Caki2 (cell line): ENCODE measurements at regions not wholly inside any gene's neighbourhood (a gene's known extent, or its start where the extent isn't known, plus 50 kb on each side); places are given as distances from the start of the nearest gene placed in this dataset.

Experiments
- DNase-seq: peaks from one replicate; pipeline ENCODE4 v3.0.0-alpha.2; 2015; ENCODE audit warnings: low read depth
- in situ Hi-C: cut with HindIII; loops from 2 replicates; pipeline ENCODE4 v1.10.0; 2016; ENCODE audit warnings: low sequenced_read_pairs, low pct_unique_long_range_greater_than_20kb, mixed read lengths

DNA sequence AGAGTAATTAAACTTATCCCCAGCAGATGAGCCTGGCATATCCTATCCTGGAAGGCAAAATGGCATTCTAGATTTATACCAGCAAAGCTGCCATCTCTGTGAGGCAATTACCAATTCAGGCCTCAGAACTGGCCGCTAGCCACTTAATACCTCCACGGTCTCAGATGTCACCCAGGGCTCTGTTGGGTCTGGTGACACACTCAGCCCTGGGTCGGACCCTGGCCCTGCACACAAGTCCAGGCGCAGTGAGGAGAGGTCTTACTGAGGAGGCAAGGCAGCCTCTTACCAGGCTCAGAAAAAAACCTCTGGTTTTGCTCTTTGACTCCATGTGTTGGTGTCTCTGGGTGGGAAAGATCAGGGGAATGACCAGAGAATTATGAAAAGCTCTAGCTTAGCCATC is 186.6 kb downstream of the EMX2 start:
- no peak for DNase-seq
- in situ Hi-C loops = no loop called here

DNA sequence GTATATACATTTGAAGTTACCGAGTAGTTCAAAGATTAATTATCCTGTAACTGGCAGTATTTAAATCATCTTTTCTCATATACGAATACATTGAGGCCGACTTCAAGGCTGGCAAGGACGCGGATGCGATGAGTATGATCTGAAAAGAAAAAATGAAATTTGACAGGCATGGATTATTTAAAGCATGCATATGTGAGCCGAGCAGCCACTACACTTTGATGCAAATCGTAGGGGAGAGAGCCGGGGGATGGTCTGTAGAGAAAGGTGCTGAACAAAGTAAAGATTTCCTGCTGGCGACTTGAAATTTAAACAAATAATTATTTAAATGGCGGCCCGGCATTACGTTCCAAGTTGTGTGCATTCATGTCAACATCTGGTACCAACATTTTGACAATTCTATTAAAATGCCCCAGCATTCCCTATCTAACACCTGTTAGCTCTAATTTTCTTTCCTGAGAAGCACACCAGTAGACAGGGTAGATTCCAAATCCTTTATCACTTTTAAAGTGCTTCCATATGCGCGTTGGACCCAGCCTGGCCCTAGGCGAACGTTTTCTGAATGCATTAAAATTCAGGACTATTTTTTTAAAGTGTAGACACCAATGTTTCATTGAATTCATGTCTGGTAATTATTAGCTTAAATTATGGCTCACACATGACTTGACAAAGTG is 188.7 kb downstream of the EMX2 start:
- in situ Hi-C loops = no loop called here
- DNase-seq = no peak

DNA sequence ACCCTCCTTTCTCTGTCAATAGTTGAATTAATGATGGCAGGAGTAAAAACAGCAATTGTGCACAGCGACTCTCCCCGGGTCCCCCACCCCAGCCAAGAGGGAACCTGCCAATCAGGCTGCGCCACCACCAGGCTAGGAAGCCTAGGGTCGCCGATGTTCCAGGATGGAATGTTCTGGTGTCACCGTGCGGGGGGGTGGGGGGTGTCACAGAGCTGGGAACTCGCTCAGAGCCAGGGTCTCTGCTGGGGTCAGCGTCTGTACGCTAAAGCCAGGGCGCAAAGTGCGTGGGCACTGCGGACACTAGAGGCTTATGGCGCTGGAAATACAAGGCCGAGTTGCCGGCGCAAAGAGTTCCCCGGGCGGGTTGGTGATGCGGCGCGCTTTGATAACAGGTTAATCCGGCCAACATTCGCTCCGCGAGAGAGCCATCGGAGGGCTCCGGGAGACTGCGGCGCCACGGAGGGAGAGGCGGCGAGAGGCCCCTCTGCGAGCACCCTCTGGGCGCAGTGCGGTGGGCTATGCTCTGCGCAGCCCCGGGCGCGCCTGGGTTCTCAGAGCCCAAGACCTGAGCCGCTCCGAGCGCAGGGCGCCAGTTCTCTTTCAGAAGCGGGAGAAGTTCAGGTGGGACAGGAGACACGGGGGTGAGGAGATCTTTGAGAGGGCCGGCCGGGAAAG is 192.3 kb downstream of the EMX2 start:
- DNase-seq = no peak
- in situ Hi-C loops = no loop called here

DNA sequence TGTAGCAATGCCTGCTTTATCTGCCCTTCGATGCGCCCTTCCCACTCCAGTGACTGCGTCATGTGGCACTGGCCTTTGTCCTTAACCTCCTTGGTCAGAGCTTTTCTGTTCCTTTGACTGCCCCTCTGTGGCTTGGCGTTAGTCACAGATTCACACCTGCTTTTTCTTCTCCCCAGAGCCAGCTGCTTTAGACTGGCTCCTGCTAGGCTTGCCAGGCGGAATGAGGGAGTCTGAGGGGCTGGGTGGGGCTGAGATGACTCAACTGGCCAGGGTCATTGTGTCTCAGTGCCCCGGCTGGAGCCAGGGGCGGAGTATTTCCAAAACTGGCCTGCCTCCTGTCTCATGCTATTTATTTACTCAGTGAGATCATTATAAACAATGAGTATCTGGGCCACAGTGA is 194.1 kb downstream of the EMX2 start:
- in situ Hi-C loops = no loop called here
- DNase-seq = peak; percentile 79

DNA sequence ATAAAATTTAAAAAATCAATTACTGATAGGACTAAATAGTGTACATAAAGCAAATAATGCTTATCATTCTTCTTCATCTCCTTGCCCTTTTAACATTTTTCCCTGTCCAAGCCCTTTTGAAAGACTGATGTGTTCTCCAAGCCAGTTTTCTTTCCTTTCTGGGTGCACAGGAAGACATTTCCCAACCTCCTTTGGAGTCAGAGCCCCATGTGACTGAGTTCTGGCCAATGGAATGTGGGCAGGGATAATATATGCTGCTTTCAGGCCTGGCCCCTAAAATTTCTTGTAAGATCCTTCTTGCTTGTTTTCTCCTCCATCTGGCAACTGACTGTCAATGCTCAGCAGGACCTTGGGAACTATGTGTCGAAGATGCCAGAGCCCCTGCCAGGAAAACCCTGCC is 197.5 kb downstream of the EMX2 start:
- in situ Hi-C loops = no loop called here
- DNase-seq = no peak

DNA sequence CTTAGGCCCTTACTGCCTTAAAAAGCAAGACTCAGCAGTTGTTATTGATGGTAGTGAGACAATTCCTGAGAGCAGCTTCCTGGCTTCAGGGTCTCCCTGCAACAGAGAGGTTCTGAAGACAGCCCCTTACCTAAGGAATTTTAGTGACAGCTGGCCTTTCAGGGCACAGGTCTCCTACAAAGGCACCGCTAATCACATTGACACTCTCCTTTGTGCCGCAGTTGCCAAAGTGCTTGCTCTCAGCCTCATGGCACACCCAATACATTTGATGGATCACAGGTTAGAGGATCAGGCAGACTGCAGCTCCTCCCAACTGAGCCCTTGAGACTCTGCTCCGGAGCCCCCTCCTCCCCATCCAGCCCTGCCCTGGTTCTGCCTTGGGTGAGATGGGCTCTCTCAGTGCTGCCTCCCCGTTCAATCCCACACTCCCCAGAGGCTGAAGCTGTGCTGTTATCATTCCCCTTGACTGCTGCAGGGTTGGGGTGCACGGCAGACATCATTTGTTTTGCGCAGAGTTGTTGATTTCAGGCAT is 198.2 kb downstream of the EMX2 start:
- DNase-seq = no peak
- in situ Hi-C loops = no loop called here

DNA sequence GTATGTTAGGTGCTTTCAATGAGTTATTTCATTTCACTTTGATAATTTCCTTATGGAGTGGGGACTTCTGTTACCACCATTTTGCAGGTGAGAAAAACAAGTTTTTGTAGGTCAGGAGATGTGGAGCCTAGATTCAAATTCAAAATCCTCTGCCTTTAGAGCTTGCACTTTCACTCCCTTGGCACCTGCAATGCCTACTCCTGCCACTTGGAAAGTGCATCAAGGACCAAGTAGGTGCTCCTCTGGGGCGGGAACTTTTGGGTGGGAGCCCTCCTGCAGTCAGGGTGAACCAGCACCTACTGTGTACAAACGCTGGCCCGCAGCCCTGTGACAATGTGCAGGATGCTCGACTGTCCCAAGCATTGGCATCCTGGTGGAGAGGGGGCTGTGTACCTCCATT is 199.0 kb downstream of the EMX2 start:
- no peak for DNase-seq
- in situ Hi-C loops = no loop called here

DNA sequence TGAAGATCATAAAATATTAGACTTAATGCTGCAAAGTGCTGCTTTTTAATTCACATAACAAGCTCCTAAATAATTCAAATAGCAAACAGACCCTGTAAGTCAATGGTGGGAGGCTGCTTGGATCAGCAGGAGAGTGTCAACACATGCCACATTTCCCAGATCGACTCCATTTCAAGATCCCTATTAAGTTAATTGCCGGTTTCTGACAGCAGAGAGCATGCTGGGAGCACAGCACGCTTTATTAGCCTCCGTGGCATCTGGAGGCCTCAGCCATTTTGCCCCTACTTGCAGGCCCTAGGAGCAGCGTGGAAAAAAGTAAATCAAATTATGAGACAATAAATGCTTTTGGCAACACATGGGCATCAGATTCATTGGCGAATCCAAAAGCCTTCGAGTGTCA is 201.0 kb downstream of the EMX2 start:
- DNase-seq = no peak
- in situ Hi-C loops = no loop called here

DNA sequence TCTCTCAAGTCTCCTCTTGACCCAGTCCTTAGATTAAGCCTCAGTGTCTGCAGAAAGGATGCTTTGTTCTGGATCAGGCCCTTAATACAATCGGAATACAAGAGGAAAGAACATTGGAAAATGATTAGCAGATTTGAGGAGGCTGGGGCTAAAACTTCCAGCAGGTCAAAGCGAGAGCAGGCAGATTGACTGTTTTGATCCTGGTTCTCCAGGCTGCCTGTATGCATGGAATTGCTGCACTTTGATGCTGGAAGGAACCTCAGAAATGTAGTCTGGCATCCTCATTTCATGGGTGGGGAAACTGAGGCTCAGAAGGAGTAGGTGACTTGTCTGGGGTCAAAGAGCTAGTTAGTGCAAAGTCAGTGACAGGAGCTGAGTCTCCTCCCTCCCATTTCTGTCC is 202.8 kb downstream of the EMX2 start:
- in situ Hi-C loops = no loop called here
- DNase-seq = no peak

DNA sequence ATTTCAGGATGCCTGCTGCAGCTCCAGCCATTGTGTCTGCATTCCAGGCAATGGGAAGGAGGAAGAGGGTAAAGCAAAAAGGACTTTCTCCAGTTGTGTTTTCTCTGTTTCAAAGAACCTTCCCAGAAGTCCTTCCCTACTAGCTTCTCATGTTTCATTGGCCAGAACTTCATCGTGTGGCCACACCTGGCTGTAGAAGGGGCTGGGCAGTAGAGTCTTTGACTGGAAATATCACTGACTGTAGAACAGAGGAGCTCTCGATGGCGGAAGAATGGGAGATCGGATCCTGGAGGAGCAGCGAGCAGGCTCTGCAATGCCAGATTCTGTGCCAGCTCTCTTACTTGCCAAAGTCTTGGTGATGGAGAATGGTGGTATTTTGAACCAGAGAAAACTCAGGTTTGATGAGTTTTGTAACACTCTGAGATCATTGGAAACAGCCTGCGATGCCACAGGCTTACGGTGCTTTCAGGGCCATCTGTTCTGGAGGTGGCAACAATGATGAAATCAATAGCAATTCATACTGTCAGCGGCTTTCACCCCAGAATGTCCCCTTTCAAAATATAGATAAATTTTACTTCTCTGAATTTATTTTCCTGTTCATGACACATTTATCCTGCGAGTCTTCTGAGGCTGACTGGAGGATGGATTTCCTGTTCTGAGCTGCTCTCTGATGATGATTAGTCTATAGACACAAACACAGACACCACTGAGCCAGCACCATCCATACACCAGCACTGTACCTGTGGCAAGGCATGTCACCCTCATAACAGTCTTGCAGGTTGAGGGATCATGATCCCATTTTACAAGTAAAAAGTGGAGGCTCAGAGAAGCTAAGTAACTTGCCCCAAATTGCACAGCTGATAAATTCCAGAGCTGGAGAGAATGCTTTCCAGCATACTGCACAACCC is 204.2 kb downstream of the EMX2 start:
- in situ Hi-C loops = no loop called here

DNA sequence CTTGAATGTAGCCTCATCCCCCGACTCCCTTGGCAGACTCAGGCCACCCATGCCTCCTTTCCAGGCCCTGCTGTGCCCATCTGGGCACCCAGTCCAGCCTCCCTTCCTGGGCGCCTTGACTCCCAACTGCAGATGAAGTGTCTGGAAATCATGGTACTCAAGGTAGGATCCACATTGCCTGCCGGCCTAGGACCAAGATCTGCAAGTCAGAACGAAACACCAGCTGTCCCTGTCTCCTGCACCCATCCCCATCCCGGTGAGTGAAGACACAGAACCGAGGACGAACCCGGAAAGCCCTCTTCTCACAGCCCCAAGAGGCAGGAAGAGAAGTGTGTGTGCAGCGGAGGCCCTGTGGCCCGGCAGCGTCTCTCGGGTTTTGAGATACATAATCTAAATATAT is 205.1 kb downstream of the EMX2 start:
- DNase-seq = no peak
- in situ Hi-C loops = no loop called here

More for the DNA sequence above, 204.2 kb downstream of the EMX2 start:
- no peak for DNase-seq

DNA sequence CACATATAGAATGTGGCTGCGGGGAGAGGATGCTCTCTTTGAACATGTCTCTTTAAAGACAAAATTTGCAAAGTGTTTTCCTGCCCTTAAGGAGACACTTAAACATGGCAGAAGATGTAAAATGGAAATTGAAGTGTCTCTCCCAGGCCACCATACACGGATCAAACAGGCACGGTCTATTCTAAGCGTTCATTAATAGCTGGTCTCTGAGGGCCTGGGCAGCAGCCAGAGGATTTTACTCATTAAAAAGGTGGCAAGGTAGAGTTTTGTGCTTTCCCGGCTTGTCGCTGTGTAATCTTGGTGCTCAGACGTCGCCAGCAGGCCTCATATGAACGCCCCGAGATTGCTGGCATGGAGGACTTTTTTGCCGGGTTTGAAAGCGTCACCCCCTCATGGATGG is 205.5 kb downstream of the EMX2 start:
- in situ Hi-C loops = no loop called here
- DNase-seq = no peak

DNA sequence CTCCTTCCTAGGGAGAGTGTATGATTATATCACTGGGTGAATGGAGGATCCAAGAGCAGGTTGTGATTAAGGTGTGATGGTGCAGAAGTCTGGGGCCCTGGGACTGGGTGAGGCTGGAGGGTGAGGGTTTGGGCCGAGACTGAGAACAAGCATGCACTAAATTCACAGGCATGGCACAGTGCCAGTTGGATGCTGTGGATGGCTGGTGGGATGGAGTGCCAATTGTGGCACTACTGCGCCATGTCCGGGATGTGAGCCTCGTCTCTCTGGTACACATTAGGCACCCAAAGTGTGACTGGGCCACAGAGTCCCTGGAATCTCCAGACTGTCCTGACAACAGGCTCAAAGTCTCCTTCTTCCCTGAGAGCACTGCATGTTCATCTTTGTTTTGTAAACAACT is 208.1 kb downstream of the EMX2 start:
- DNase-seq = no peak
- in situ Hi-C loops = loop anchor here (10.0 kb wide), 1 partner anchor 544 kb away; no protein-coding TSS in a partner anchor

DNA sequence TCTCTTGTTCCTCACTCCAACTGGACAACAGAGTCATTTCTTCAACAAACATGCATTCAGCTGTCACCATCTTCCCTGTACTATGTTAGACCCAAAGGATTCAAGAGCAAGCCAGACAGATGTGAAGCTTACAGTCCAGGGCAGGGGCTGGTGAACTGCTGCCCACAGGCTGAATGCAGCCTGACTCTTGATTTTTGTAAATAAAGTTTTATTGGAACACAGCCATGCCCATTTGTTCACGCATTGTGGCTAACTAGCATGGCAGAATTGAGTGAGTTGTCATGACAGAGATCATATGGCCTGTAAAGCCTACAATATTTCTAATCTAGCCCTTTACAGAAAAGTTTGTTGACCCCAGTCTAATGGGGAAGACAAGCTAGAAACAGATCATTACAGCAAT is 208.7 kb downstream of the EMX2 start:
- no peak for DNase-seq
- in situ Hi-C loops = loop anchor here (10.0 kb wide), 1 partner anchor 544 kb away; no protein-coding TSS in a partner anchor

DNA sequence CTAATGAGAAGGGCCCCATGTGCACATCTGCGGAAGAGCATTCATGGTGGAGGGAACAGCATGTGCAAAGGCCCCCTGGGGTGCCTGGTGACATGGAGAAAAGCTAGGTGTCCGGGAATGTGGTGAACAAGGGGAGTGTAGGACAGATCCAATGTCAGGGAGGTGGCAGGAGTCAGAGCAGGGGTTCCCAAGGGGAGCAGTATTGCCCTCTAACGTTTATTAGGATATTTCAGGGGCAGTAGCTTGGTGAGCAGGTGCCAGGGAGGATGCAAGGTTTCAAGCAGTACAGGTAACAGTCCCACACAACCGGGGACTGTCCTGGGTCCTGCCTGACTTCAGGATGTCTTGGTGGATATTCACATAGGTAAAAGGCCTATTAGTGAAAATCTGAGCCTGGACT is 209.6 kb downstream of the EMX2 start:
- no peak for DNase-seq
- in situ Hi-C loops = loop anchor here (10.0 kb wide), 1 partner anchor 543 kb away; no protein-coding TSS in a partner anchor

DNA sequence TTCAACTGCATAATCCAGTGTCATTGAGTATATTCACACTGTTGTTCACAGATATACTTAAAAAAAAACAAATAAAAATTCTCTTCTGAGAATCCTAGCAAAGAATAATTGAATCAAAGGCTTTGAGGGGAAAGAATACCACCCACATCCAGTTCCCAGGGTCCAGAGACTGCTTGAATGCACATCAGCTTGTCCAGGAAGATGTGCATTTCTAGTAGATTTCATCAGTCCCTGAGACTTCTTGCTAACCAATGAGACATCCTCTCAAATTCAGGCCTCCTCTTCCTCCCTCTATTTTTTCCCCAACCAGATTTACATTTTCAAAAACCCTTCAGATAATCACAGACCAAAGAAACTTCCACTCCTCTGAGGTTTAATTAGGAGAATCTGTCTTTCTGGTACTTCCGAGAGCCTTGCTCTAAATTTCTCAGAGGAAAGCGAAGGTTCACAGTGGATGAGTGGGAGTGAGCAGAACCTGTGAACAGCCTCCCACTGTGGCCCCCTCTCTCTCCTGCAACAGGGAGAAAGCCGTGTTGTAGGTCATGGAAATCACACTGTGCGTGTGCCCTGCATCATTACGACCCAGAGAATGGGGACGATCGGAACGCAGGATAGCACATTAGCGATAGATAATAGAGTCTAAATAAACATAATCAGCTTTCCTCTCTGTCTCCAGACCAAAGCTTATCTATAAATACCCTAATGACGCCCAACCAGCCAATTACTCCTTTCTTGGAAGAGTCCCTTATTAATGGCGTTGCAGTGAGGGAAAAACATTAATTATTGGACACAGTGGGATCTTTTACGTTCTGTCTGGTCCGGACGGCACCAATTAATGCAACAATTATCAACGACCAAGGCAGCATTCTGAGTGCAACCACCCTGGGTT is 212.5 kb downstream of the EMX2 start:
- no peak for DNase-seq
- in situ Hi-C loops = loop anchor here (10.0 kb wide), 1 partner anchor 540 kb away; no protein-coding TSS in a partner anchor

DNA sequence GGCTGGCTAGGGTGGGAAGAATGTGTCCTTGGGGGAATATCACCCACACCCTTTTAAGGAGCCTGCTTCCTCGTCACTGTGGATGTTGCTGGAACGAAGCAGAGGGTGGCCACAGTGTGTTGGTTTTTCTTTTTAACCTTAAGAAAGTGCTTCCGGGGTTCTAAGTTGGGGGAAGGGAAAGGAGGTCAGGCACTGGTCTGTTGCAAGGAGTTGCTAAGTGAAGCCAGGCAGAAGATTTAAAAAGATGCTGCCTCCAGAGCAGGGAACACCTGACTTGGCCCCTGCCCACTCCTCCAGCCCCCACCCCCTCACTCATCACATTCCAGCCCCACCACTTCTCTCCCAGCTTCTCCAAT is 213.1 kb downstream of the EMX2 start:
- in situ Hi-C loops = loop anchor here (10.0 kb wide), 1 partner anchor 539 kb away; no protein-coding TSS in a partner anchor
- no peak for DNase-seq
